ENCODE measurements at regions not wholly inside any gene's neighbourhood (a gene's known extent, or its start where the extent isn't known, plus 50 kb on each side); places are given as distances from the start of the nearest gene placed in this dataset.
A peak's percentile ranks its signal among the peaks of the same experiment; 100 is the strongest.
"Not testable (repeated sequence)": the region's sequence is repeated elsewhere in the genome, so short reads cannot be mapped to it uniquely, and the experiment has no call there.

GRCh38 chr6:71706523-71706922 is 179.8 kb upstream of the RIMS1 start:
- DNase-seq: no peak

DNA sequence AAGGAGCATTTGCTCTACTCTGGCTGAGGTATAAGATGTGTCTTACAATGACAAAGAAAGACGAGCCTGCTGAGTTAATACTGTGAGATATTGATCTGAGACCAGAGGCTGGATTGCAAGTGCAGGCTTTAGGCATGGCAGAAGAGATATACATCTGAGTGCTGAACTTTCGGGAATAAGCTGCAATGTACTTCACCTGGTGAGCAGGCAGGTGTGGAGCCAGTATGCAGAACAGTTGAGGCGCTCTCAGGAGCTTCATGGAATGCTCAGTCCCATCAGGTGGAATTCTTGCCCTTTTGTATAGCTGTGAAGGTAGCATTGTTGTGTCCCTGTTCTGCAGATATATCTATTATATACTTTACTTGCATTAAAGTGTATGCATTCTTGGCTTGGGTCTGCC is 179.3 kb upstream of the RIMS1 start:
- no peak for DNase-seq

DNA sequence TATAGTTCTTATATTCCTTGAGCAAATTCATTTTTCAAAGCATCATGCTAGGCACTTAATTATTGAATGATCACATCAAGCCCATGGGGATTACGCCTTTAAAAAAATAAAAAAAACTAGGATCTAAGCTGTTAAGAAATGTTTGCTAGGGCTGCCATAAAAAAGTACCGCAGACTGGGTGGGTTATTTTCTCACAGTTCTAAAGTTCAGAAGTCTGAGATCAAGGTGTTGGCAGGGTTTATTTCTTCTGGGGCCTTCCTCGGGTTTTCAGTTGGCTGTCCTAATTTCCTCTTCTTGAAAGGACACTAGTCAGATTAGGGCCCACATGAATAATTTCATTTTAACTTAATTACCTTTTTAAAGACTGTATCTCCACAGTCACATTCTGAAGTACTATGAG is 165.6 kb upstream of the RIMS1 start:
- no peak for DNase-seq

DNA sequence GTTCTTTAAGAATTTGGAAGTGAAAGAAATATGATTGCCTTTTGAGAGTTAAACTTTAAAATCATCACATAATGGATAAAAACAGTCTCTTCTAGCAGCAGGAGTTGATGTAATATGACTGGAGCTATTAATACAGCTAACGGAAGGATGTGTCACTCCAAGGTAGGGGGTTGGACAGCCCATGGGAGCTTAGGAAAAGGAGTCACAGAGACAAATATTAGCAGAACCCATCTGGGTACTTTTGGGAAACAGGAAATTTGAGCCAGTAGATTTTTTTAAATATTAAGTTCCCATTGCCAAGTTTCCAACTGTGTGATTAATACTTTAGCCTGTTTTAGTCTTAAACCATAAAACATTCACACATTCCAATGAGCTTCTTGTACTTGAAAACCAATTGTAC is 164.7 kb upstream of the RIMS1 start:
- DNase-seq: peak in 4 of 56 donors; percentile 1 to 9 (median 4)

DNA sequence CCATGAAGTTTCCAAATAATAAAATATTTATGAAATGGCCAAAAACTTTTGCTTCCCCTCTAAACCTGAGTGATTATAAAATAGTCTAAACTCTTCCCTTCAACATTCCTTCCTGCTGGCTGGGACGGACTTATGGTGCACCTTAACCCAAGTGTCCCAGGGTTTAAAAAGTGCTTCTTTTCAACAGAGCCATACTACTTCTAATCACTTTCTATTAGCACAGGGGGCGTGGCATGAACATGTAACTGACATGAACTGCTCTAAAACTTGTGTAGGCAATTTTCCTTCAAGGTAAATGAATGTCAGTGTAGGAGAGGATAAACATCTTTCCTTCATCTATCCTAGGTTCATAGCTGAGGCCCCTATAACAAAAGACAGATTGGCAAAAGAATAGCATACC is 163.6 kb upstream of the RIMS1 start:
- no peak for DNase-seq

- DNase-seq: no peak
Observed at GRCh38 chr6:71724456-71725125, 161.8 kb upstream of the RIMS1 start.

DNA sequence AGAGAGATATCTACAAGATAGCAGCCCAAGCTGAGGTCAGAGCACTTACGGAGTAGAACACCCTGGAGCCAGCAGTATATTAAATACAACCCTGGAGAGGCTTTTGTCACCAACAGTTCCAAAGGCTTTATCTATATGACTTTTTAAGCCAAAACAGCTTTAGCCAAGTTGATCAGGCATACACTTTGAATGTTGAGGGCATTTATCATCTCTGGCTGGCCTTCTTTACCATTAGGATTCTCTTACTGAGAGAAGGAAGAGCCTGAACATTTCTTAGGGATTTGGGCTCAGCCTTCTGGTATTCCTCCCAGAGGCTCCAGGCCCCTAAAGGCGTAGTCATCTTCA is 161.3 kb upstream of the RIMS1 start:
- DNase-seq: no peak

DNA sequence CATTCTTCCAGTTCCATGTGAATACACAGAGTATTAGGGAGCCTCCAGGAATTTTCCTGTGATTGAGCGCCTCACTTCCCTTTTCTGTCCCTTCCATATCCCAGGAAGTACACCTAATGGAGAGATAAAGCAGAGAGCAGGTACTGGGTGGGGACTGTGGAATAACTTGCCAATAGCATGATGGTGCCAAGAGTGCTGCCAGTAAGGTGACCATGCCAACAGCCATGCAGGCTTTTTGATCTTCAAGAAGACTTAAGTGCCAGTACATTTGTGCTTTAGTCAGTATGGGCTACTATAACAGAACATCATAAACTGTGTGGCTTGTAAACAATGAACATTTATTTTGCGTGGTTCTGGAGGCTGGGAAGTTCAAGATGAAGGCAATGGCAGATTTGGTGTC is 160.2 kb upstream of the RIMS1 start:
- DNase-seq: no peak

DNA sequence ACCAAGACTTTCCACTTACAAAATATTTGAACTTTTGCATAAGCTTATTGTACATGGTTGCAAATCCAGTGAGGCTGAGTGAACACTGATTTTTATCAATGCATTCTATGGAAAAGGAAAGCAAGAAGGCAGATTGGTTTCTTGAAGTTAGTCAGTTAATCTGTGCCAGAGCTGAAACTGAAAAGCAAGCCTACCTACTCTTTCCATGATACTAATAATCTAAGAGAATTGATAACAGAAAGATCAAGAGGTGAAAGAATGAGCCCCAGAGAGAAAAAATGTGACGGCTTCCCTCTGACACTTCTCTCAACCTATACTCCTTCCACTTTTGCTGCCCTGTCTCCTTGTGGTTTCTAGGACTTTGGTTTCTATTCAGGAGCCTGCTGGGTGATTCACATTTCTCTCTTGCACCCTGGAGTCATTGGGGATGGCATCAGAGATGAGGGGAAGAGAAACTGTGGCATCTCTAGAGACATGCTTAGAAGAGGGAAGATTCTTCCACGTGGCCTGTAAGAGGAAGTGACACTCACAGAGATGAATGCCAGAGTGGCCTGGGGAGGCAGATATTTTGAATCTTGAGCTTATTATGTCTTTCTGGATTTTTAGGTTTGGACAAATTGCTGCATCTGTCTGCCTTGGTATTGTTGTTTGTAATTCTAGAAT is 158.6 kb upstream of the RIMS1 start:
- peak in 2 of 56 donors; percentile 1 to 2 for DNase-seq

GRCh38 chr6:71730284-71730683 is 156.1 kb upstream of the RIMS1 start:
- DNase-seq: no peak

GRCh38 chr6:71733970-71734899 is 152.1 kb upstream of the RIMS1 start:
- DNase-seq: no peak

DNA sequence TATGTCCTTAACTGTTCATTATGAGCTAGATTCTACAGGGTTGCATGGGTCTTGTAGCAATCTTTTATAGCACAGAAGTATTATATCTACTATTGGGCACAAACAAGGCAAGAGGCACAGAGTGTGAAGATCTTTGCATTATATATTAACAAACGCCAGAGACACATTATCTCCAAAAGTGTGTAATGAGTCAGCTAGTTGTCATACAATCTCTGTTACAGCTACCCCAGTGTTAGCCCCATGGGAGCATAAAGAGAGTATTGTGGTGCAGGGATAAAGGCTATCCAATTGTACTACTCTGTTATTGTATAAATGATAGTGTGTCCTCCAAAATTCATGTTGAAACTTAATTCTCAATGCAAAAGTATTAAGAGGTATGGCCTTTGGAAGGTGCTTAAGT is 148.4 kb upstream of the RIMS1 start:
- DNase-seq: no peak

GRCh38 chr6:71745525-71745924 is 140.8 kb upstream of the RIMS1 start:
- no peak for DNase-seq

DNA sequence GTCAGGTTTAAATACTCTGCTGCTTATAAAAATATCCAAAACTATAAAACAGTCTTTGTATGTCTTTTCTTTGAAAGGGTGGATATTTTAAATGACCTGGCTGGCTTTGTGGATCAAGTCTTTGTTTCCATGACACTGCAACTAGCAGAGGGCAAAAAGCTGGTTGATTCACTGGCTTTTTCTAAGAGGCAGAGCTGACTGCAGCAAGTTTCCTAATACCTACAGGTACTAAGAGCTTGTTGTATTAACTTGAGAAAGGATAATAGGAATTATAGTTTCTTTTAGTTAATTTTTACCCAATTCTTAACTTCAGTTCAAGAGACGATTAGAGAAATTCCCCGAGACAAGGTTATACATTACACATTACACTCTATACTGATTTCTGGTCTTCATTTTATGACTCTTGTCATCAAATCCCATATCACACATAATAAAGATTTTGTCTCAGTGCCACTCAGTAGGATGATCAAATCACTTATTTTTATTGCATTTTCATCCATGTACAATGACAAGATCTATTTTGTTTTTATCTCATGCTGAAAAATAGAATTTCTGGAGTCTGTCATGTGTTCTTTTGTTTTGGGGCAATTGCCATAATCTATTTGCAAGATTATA is 120.1 kb upstream of the RIMS1 start:
- no peak for DNase-seq

GRCh38 chr6:71766796-71767195 is 119.6 kb upstream of the RIMS1 start:
- DNase-seq: no peak

- DNase-seq: no peak
Observed at GRCh38 chr6:71768356-71768755, 118.0 kb upstream of the RIMS1 start.

DNA sequence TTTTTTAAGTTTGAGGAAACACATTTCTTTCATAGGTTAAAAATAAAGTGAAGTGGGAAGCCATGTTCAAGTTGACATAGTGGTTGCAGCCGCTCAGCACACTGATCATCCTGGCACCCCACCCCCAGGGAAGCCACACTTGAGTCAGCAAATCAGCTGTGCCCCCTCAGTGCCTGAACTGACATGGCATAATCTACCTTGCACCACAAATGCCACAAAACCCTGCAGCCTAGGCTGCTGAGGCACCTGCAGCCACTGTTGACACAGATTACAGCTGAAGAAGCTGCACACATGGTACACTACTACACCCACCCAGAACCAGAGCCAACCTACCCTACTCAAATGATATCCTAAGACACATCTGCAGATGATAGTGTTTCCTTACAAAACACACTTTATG is 77.5 kb upstream of the RIMS1 start:
- no peak for DNase-seq

DNA sequence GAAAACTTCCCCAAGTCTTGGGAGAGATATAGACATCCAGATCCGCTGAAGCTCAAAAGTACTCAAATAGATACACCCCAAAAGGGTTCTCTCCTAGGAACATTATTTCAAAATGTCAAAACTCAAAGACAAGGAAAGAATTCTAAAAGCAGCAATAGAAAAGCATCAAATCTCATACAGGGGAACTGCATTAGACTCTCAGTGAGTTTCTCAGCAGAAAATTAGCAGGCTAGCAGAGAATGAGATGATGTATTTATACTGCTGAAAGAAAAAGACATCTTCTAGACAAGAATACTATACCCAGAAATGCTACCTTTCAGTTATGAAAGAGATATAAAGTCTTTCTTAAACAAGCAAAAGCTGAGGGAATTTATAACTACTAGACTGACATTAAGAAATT is 75.5 kb upstream of the RIMS1 start:
- no peak for DNase-seq

GRCh38 chr6:71822625-71823024 is 63.7 kb upstream of the RIMS1 start:
- no peak for DNase-seq

GRCh38 chr6:71832110-71832764 is 54.1 kb upstream of the RIMS1 start:
- not testable (repeated sequence) for DNase-seq

All from nucleus accumbens (tissue), 56 donors.